Neural cell (in vitro differentiated cells): ENCODE measurements at regions not wholly inside any gene's neighbourhood (a gene's known extent, or its start where the extent isn't known, plus 50 kb on each side); places are given as distances from the start of the nearest gene placed in this dataset.
A peak's percentile ranks its signal among the peaks of the same experiment; 100 is the strongest.
"Not testable (repeated sequence)": the region's sequence is repeated elsewhere in the genome, so short reads cannot be mapped to it uniquely, and the experiment has no call there.

ENCODE experiments used
- H2AFZ ChIP-seq: fragments of 200-600, 300-800 bp; sonication (generic), shearing (Covaris generic); 2 replicates; pipeline ENCODE4 v1.6.0; 2014; ENCODE audit warnings: low read depth, mild to moderate bottlenecking, antibody characterized with exemption, low read length, moderate library complexity
- H3F3A ChIP-seq: fragments of 200-600 bp; shearing (Covaris generic); 2 replicates; pipeline ENCODE4 v1.6.1; 2016; ENCODE audit warnings: mild to moderate bottlenecking, moderate library complexity, mixed read lengths, antibody characterized with exemption, low read length; ENCODE audit not compliant: insufficient read depth, poor library complexity, severe bottlenecking
- H3K27ac ChIP-seq: fragments of 200-600, 300-800 bp; sonication (generic), shearing (Covaris generic); 2 replicates; pipeline ENCODE4 v1.5.1; 2014; ENCODE audit warnings: mild to moderate bottlenecking, low read length, moderate library complexity
- H3K27me3 ChIP-seq: fragments of 300-800, 200-600 bp; sonication (generic), shearing (Covaris generic); 2 replicates; pipeline ENCODE4 v1.6.0; 2014; ENCODE audit warnings: mild to moderate bottlenecking, low read depth, low read length, moderate library complexity; ENCODE audit not compliant: insufficient read depth
- H3K36me3 ChIP-seq: fragments of 300-800, 200-600 bp; sonication (generic), shearing (Covaris generic); 2 replicates; pipeline ENCODE4 v1.5.1; 2014; ENCODE audit warnings: mild to moderate bottlenecking, antibody characterized with exemption, low read length, moderate library complexity; ENCODE audit not compliant: insufficient read depth
- H3K4me2 ChIP-seq: fragments of 300-800, 200-600 bp; sonication (generic), shearing (Covaris generic); 2 replicates; pipeline ENCODE4 v1.6.0; 2014; ENCODE audit warnings: mild to moderate bottlenecking, low read length
- H3K4me3 ChIP-seq: fragments of 300-800, 200-600 bp; sonication (generic), shearing (Covaris generic); 2 replicates; pipeline ENCODE4 v1.5.1; 2014; ENCODE audit warnings: mild to moderate bottlenecking, low read length, moderate library complexity
- H3K79me2 ChIP-seq: fragments of 200-600 bp; shearing (Covaris generic); replicated peaks from 2 replicates; pipeline ENCODE4 v1.6.0; 2014; ENCODE audit warnings: mild to moderate bottlenecking, low read length, moderate library complexity; ENCODE audit not compliant: insufficient read depth
- H3K9ac ChIP-seq: fragments of 300-800, 200-600 bp; sonication (generic), shearing (Covaris generic); 2 replicates; pipeline ENCODE4 v1.6.1; 2016; ENCODE audit warnings: mild to moderate bottlenecking, low read length, mixed read lengths
- H3K9me2 ChIP-seq: fragments of 200-600 bp; shearing (Covaris generic); 2 replicates; pipeline ENCODE4 v1.6.1; 2016; ENCODE audit warnings: mild to moderate bottlenecking, low read length, mixed read lengths; ENCODE audit not compliant: insufficient read depth
- H3K9me3 ChIP-seq: fragments of 200-600, 300-800 bp; sonication (generic), shearing (Covaris generic); 2 replicates; pipeline ENCODE4 v1.6.1; 2016; ENCODE audit warnings: mild to moderate bottlenecking, mixed run types, low read length, moderate library complexity, mixed read lengths
- H4K20me1 ChIP-seq: fragments of 200-600 bp; shearing (Covaris generic); 2 replicates; pipeline ENCODE4 v1.6.1; 2016; ENCODE audit warnings: mild to moderate bottlenecking, mixed run types; ENCODE audit not compliant: insufficient read depth
- EP300 ChIP-seq: fragments of 450-650 bp; conservative IDR thresholded peaks from 2 replicates; pipeline ENCODE4 v1.6.1; 2014; ENCODE audit warnings: antibody characterized with exemption, mild to moderate bottlenecking, moderate library complexity; ENCODE audit not compliant: poor library complexity, severe bottlenecking
- POLR2AphosphoS5 ChIP-seq: IDR thresholded peaks from 2 replicates; pipeline ENCODE4 v1.6.1; 2012
- RAD21 ChIP-seq: fragments of 450-650 bp; conservative IDR thresholded peaks from 2 replicates; pipeline ENCODE4 v1.6.1; 2014; ENCODE audit warnings: antibody characterized with exemption, mild to moderate bottlenecking, moderate library complexity
- SMC3 ChIP-seq: fragments of 450-650 bp; conservative IDR thresholded peaks from 2 replicates; pipeline ENCODE4 v1.6.1; 2014; ENCODE audit warnings: antibody characterized with exemption, mild to moderate bottlenecking, moderate library complexity; ENCODE audit not compliant: poor library complexity
- TAF1 ChIP-seq: IDR thresholded peaks from 2 replicates; pipeline ENCODE4 v1.6.1; 2012; ENCODE audit warnings: low read depth
- TF ChIP-seq, protein P1 (sequence below): fragments of 450-650 bp; IDR thresholded peaks from 2 replicates; pipeline ENCODE4 v1.5.1; 2014; ENCODE audit warnings: antibody characterized with exemption, mild to moderate bottlenecking, moderate library complexity; ENCODE audit not compliant: poor library complexity, severe bottlenecking
- TF ChIP-seq, protein P2 (sequence below): IDR thresholded peaks from 2 replicates; pipeline ENCODE4 v1.6.1; 2012; ENCODE audit warnings: borderline replicate concordance

GRCh38 chr7:149662591-149663095 lies 110.7 kb downstream of the ZNF467 start:
- TF ChIP-seq, protein P1, sequence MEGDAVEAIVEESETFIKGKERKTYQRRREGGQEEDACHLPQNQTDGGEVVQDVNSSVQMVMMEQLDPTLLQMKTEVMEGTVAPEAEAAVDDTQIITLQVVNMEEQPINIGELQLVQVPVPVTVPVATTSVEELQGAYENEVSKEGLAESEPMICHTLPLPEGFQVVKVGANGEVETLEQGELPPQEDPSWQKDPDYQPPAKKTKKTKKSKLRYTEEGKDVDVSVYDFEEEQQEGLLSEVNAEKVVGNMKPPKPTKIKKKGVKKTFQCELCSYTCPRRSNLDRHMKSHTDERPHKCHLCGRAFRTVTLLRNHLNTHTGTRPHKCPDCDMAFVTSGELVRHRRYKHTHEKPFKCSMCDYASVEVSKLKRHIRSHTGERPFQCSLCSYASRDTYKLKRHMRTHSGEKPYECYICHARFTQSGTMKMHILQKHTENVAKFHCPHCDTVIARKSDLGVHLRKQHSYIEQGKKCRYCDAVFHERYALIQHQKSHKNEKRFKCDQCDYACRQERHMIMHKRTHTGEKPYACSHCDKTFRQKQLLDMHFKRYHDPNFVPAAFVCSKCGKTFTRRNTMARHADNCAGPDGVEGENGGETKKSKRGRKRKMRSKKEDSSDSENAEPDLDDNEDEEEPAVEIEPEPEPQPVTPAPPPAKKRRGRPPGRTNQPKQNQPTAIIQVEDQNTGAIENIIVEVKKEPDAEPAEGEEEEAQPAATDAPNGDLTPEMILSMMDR: peak; percentile 15
- no peak for TF ChIP-seq POLR2AphosphoS5
- Histone ChIP-seq H3K36me3 (no peaks in the 10 kb centered on the region), H2AFZ (no peak overlapping the region), H3K27ac (no peak overlapping the region), H3K79me2 (no peaks in the 10 kb centered on the region), H3F3A (no peaks in the 10 kb centered on the region), H3K4me3 (no peak overlapping the region), H3K9me2 (no peaks in the 10 kb centered on the region), H3K9me3 (no peaks in the 10 kb centered on the region), H3K9ac (no peak overlapping the region), H3K4me2 (no peak overlapping the region), H4K20me1 (no peaks in the 10 kb centered on the region), H3K27me3 (no peaks in the 10 kb centered on the region)

- Histone ChIP-seq H3K27me3 (no peaks in the 10 kb centered on the region), H4K20me1 (no peaks in the 10 kb centered on the region), H3K9me3 (no peaks in the 10 kb centered on the region), H3K9ac (no peak overlapping the region), H3K36me3 (no peaks in the 10 kb centered on the region), H3K4me2 (no peak overlapping the region), H2AFZ (no peak overlapping the region), H3F3A (no peaks in the 10 kb centered on the region), H3K4me3 (no peak overlapping the region), H3K27ac (no peak overlapping the region), H3K9me2 (no peaks in the 10 kb centered on the region), H3K79me2 (no peaks in the 10 kb centered on the region)
- TF ChIP-seq SMC3 (no peak), RAD21 (no peak)
- TF ChIP-seq, protein P2, sequence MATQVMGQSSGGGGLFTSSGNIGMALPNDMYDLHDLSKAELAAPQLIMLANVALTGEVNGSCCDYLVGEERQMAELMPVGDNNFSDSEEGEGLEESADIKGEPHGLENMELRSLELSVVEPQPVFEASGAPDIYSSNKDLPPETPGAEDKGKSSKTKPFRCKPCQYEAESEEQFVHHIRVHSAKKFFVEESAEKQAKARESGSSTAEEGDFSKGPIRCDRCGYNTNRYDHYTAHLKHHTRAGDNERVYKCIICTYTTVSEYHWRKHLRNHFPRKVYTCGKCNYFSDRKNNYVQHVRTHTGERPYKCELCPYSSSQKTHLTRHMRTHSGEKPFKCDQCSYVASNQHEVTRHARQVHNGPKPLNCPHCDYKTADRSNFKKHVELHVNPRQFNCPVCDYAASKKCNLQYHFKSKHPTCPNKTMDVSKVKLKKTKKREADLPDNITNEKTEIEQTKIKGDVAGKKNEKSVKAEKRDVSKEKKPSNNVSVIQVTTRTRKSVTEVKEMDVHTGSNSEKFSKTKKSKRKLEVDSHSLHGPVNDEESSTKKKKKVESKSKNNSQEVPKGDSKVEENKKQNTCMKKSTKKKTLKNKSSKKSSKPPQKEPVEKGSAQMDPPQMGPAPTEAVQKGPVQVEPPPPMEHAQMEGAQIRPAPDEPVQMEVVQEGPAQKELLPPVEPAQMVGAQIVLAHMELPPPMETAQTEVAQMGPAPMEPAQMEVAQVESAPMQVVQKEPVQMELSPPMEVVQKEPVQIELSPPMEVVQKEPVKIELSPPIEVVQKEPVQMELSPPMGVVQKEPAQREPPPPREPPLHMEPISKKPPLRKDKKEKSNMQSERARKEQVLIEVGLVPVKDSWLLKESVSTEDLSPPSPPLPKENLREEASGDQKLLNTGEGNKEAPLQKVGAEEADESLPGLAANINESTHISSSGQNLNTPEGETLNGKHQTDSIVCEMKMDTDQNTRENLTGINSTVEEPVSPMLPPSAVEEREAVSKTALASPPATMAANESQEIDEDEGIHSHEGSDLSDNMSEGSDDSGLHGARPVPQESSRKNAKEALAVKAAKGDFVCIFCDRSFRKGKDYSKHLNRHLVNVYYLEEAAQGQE: no peak
These were observed 117.6 kb downstream of the ZNF467 start for GRCh38 chr7:149655784-149656183.

GRCh38 chr7:149654588-149654987 lies 118.8 kb downstream of the ZNF467 start:
- no peaks in the 10 kb centered on the region for H3K27me3 ChIP-seq
- H3K4me2 ChIP-seq: no peak overlapping the region
- no peaks in the 10 kb centered on the region for H4K20me1 ChIP-seq
- H3K27ac ChIP-seq: no peak overlapping the region
- no peak overlapping the region for H3K4me3 ChIP-seq
- no peaks in the 10 kb centered on the region for H3K9me3 ChIP-seq
- H3K79me2 ChIP-seq: no peaks in the 10 kb centered on the region
- TF ChIP-seq TAF1 (no peak), EP300 (no peak), POLR2AphosphoS5 (no peak)
- no peaks in the 10 kb centered on the region for H3F3A ChIP-seq
- H2AFZ ChIP-seq: no peak overlapping the region
- no peaks in the 10 kb centered on the region for H3K36me3 ChIP-seq
- H3K9ac ChIP-seq: no peak overlapping the region
- no peaks in the 10 kb centered on the region for H3K9me2 ChIP-seq

DNA sequence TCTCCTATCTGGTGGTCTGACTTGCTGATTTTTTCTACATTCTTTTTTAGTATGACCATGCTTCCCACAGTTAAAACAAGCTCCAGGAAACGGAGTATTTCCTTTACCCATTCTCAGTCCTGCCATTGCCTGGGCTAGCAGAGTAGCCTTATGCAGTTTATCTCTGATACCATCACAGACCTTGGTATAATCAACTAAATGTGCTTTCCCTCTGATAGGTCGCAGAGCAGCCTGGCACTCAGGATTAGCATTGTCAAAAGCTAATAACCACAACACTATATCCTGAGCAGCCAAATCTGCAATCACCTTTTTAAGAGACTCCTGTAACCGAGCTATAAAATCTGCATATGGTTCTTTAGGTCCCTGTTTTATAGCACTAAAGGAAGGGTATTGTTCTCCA lies 123.2 kb downstream of the ZNF467 start:
- H4K20me1 ChIP-seq, H3K9me3 ChIP-seq, H3K9me2 ChIP-seq, H2AFZ ChIP-seq, H3K4me3 ChIP-seq, H3K4me2 ChIP-seq, H3K27ac ChIP-seq, H3K79me2 ChIP-seq, H3K9ac ChIP-seq, H3F3A ChIP-seq, H3K27me3 ChIP-seq, H3K36me3 ChIP-seq: not testable (repeated sequence)
